Globus pallidus (tissue), 1 donor: ENCODE measurements at regions not wholly inside any gene's neighbourhood (a gene's known extent, or its start where the extent isn't known, plus 50 kb on each side); places are given as distances from the start of the nearest gene placed in this dataset.
"Not testable (repeated sequence)": the region's sequence is repeated elsewhere in the genome, so short reads cannot be mapped to it uniquely, and the experiment has no call there.

Experiments used
- DNase-seq: peaks from one replicate; pipeline ENCODE4 v3.0.0-alpha.2; 2015; ENCODE audit warnings: low spot score

DNA sequence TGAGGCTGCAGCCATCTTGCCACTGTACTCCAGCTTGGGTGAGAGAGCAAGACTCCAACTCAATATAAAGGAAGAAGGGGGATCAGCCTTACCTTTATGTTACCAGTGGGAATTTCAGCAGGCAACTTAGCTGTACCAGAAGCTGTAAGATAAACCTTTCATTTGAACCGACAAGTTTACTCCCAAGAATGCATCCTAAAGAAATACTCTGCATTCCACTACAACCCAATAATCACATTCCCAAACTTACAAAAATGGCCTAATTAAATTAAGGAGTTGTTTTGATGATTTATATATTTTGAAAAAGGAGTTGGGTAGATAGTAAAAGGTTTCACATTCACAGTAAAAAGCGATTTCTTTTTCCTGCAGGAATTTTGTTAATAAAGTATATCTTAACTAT, 241.4 kb downstream of the TTC8 start:
- no peak for DNase-seq

DNA sequence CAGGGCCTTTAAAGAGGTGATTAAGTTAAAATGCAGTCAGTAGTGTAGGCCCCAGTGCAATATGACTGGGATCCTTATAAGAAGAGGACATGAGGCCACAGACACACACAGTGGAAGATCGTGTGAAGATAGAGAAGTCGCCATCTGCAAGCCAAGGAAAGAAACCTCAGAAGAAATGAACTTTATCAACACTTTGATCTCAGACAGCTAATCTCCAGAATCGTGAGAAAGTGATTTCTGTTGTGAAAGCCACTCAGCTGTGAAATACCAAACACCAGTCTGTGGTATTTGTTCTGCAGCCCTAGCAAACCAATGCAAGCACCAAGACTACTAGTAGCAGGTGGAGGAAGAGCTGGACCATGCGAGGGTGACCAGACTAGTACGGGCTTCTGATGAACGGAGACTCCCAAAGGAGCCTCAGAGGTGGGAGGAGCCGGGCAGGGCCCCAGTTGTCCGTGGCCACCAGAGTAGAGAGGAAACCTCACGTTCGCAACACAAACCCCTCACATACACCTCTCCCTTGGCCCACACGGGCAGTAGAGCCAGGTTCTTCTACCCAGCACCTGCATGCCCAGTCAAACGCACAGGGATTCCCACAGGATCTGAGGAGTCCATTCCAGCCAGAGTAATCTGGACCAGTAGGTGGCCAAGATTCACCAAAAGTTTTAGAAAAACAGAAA, 243.0 kb downstream of the TTC8 start:
- no peak for DNase-seq

DNA sequence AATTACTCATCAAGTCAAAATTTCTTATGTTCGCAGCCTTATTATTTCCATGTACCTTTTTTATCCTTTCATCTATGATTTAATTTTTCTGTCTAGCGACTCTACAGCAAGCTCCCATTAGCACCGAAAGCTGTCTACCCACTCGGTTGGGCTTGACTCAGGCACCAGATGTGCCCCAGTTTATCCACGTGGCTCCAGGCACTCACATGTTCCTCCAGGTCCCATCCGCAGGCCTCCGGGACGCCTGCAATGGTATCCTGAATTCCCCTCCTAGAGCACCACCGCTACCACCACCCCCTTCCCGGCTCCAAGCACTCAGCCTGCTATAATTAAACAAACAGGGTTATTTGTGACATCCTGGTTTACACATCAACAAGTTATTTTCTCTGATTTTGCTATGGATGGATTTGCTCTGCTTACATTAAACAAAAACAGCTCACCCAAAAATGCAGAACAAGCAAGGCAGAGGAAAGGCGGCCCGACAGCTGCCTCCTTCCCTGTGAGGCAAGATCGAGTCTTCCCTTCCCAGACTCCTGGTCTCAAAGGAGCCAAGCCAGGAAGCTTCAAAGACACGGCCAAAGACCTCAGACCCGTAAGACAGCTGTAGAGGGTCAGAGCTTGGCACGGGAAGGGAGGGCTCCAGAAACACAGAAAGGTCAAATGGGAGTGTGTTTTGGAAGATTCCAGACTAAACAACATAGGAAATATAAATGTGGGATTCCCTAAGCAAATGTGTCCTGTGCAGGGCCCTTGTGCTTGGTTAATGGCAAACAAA, 253.8 kb downstream of the TTC8 start:
- DNase-seq = no peak

DNA sequence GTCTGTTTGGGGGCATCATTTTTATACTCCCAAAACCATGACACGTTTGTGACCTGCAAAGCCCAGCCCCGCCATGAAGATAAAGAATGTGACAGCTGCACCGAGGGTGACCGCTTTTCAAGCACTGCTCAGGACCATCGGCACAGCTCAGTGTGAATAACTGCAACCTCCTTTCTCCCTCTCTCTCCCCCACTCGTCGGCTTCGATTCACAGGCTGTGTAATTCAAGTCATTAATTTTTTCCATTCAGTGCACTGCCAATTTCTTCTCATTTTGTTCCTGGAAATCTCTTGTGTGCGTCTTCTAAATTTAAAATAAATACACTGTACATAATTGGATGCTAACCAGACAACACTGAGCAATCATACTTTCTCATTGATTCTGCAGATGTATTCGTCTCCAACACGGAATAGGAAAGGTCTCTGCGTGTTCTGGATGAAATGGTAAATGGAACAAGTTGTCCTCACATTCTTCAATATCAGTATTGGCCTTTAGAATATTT, 260.8 kb downstream of the TTC8 start:
- DNase-seq = no peak

DNA sequence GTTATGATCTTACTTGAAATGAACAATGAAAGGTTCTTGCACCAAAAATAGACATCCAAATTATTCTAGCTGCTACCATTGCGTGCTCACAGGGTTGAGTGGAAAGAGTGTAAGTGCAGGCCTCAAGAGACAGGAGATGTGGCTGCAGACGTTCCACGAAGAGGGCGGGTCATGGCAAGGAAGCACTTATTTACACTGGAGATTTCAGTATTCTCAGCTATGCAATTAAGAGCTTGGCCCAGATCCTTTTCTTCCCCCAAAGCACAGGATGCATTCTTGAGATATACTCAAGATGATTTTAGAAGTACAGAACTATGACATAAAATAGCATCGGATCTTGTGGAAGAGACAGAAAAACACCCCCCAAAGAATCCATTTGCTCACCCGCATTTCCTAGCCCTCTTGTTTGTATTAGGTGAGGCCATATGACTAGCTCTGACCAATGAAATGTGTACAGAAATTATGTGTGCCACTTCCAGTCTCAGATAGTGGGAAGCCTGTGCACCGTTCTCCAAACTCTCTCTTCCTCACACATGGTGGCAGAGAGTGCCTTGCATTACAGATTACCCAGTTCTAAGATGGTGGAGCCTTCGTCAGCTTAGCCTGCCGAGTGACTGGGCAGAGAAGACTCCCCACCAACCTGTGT, 261.4 kb downstream of the TTC8 start:
- DNase-seq = no peak

DNA sequence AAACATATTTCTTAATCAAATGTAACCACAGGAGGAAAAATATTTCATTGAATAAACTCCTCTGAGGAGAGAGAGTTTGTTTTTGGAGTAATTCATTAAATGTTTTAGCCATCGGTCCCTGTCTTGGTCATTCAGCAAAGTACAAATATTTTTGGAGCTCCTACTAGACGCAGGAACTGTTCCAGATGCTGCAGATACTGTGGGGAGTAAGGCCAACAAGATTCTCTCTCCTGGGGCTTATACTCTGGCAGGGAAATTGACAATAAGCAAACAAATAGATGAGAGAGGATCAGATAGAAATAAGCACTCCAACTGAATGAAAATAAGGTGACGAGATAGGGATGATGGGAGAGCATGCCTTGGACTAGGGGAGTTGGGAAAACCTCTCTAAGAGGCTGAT, 264.1 kb downstream of the TTC8 start:
- DNase-seq = no peak

DNA sequence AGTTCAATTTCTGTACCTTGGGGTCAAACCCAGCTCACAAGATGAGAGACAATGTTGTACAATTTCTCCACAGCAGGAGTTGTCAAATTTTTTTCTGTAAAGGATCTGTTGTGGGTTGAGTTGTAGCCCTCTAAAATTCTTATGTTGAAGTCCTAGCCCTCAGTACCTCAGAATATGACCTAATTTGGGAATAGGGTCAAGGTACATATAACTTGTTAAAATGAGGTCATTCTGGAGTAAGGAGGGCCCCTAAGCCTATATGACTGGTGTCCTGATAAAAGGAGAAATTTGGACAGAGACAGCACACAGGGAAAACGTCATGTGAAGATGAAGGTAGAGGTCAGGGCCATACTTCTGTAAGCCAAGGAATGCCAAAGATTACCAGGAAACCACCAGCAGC, 264.9 kb downstream of the TTC8 start:
- DNase-seq = no peak

DNA sequence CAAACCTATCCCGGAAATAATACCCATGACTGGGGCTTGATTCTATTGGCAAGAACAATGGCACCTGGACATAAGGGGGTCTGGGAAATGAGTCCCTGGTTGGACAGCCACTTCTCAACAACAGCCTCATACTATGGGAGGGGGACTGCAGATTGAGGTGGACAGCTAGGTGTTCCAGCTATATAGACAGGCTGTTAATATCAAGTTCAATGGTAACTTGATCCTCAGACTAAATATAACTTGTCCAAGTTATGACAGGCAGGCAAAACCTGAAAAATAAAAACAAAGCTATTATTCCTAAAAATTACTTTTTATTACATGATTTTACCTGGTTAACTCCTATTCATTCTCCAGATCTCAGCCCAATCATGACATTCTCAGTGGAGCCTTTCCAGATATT, 267.3 kb downstream of the TTC8 start:
- DNase-seq = no peak

DNA sequence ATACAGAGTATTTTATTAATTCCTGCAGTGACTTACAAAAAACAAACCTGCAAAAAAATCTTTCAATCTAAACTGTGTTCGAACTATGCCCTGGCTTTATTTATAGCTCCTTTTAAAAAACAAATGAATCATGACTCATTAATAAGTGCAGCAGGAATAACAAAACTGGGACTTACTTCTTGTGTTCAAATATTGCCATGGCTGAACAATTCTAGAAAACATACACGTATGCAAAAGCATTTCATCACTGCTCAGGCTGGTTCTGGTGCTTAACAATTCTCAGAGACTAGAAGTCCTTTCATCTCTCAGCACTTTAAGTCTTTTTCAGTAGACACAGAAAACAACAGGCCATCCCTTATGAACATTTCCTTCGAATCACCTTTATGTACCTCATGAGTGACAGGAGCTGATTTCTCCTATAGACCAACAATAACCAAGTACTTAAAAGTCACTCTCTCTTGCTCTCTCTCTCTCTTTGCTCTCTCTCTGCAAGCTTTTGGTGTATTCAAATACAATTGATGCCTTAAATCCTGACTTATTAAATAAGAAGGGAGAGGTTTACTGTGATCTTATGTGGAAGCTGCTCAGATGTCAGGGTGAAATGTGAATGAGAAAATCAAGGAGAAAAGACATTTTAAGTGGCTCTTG, 268.8 kb downstream of the TTC8 start:
- DNase-seq = no peak

DNA sequence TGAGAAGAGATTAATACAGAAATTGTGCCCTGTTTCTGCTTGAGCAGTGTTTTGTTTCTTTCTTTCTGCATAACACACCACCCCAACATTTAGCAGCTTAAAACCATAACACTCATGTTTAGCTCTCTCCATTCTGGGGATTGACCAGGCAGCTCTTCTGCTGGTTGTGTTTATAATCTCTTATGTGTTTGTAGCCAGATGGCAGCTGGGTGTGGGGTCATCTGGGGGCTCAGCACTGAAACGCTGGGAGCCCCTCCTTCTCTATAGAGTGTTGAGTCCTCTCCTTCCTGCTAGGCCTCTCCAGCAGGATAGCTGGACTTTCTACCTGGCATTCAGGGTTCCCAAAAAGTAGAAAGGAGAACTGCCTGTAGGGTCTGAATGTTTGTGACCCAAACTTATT, 270.6 kb downstream of the TTC8 start:
- no peak for DNase-seq

DNA sequence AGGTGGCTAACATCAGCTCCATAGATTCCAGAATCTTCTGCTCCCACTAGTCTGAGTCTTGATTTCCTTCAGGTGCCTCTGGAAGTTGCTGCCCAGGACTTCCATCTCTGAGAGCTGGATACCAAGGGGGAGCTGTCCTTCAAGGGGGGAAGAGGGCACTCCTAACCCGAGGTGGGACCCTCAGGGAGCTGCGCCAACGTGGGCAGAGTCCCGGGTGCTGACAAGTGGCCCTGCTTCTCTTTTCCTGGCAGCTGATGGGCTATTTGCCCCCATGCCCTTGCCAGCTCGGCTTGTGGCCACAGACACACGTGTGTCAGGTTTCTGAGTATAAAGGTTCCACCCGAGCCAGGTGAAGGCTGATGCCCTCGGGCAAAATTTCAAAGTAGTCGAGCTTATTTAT, 272.5 kb downstream of the TTC8 start:
- no peak for DNase-seq

DNA sequence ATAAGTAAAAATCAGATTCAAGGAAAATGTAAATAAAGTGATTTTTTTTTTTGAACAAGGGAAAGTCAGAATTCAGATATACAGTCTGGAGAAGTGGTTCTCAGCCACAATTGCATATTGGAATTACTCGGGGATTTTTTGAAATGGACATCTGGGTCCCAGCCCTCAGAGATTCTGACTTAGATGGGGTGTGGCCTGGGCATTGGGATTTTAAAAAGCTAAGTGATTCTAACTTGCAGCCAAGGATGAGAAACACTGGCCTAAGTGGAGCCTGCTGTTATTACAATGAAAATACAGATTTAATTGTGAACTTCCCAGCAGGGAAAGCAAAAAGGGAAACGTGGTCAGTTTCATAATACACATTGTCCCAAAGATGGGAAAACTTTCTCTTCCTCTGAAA, 273.8 kb downstream of the TTC8 start:
- DNase-seq = no peak

DNA sequence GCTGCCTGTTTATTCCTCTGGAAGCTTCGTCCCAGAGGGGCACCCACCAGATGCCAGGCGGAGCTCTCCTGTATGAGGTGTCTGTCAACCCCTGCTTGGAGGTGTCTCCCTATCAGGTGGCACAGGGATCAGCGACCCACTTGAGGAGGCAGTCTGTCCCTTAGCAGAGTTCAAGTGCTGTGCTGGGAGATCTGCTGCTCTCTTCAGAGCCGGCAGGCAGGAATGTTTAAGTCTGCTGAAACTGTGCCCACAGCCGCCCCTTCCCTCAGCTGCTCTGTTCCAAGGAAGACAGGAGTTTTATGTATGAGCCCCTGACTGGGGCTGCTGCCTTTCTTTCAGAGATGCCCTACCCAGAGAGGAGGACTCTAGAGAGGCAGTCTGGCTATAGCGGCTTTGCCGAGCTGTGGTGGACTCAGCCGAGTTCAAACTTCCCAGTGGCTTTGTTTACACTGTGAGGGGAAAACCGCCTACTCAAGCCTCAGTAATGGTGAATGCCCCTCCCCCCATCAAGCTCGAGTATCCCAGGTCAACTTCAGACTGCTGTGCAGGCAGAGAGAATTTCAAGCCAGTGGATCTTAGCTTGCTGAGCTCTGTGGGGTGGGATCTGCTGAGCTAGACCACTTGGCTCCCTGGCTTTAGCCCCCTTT, 279.8 kb downstream of the TTC8 start:
- DNase-seq = not testable (repeated sequence)

DNA sequence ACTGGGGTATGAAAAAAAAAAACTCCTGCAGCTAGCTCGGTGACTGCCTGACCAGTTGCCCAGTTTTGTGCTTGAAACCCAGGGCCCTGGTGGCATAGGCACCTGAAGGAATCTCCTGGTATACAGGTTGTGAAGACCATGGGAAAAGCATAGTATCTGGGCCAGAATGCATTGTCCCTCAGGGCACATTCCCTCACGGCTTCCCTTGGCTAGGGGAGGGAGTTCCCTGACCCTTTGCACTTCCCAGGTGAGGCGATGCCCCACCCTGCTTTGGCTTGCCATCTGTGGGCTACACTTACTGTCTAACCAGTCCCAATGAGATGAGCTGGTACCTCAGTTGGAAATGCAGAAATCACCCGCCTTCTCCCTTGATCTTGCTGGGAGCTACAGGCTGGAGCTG, 280.4 kb downstream of the TTC8 start:
- DNase-seq = not testable (repeated sequence)
